GM23248 (cell line): ENCODE measurements at regions not wholly inside any gene's neighbourhood (a gene's known extent, or its start where the extent isn't known, plus 50 kb on each side); places are given as distances from the start of the nearest gene placed in this dataset.
A peak's percentile ranks its signal among the peaks of the same experiment; 100 is the strongest.

Source experiments
- DNase-seq: peaks from one replicate; pipeline ENCODE4 v3.0.0-alpha.2; 2015
- H2AFZ ChIP-seq: fragments of 200-600 bp; sonication (generic); 2 replicates; pipeline ENCODE4 v1.6.1; 2016; ENCODE audit warnings: antibody characterized with exemption
- H3F3A ChIP-seq: fragments of 200-600 bp; sonication (generic); 2 replicates; pipeline ENCODE4 v1.6.1; 2016; ENCODE audit warnings: mild to moderate bottlenecking, antibody characterized with exemption, mixed run types; ENCODE audit not compliant: insufficient read depth
- H3K27ac ChIP-seq: fragments of 200-600 bp; sonication (generic); 2 replicates; pipeline ENCODE4 v1.5.1; 2016; ENCODE audit warnings: mild to moderate bottlenecking
- H3K27me3 ChIP-seq: fragments of 200-600 bp; sonication (generic); replicated peaks from 2 replicates; pipeline ENCODE4 v1.6.1; 2016; ENCODE audit warnings: mild to moderate bottlenecking; ENCODE audit not compliant: insufficient read depth
- H3K36me3 ChIP-seq: fragments of 200-600 bp; sonication (generic); 2 replicates; pipeline ENCODE4 v1.6.1; 2016; ENCODE audit warnings: low read depth, mild to moderate bottlenecking
- H3K4me1 ChIP-seq: fragments of 200-600 bp; sonication (generic); 2 replicates; pipeline ENCODE4 v1.6.1; 2016; ENCODE audit warnings: mild to moderate bottlenecking; ENCODE audit not compliant: insufficient read depth
- H3K4me2 ChIP-seq: fragments of 200-600 bp; sonication (generic); one replicate; pipeline ENCODE4 v1.6.1; 2016; ENCODE audit warnings: mild to moderate bottlenecking; ENCODE audit not compliant: unreplicated experiment
- H3K4me3 ChIP-seq: fragments of 200-600 bp; sonication (generic); 2 replicates; pipeline ENCODE4 v1.5.1; 2016; ENCODE audit warnings: mild to moderate bottlenecking
- H3K79me2 ChIP-seq: fragments of 200-600 bp; sonication (generic); 2 replicates; pipeline ENCODE4 v1.6.1; 2016; ENCODE audit warnings: mild to moderate bottlenecking; ENCODE audit not compliant: insufficient read depth
- H3K9ac ChIP-seq: fragments of 200-600 bp; sonication (generic); 2 replicates; pipeline ENCODE4 v1.6.1; 2016; ENCODE audit warnings: mild to moderate bottlenecking
- H3K9me2 ChIP-seq: fragments of 200-600 bp; sonication (generic); 2 replicates; pipeline ENCODE4 v1.6.1; 2016; ENCODE audit warnings: mixed run types, mild to moderate bottlenecking, moderate library complexity; ENCODE audit not compliant: insufficient read depth
- H3K9me3 ChIP-seq: fragments of 200-600 bp; sonication (generic); one replicate; pipeline ENCODE4 v1.6.1; 2017; ENCODE audit warnings: low read depth
- H4K20me1 ChIP-seq: fragments of 200-600 bp; sonication (generic); 2 replicates; pipeline ENCODE4 v1.6.0; 2016; ENCODE audit not compliant: insufficient read depth
- EZH2 ChIP-seq: fragments of 200-600 bp; sonication (generic); IDR thresholded peaks from 2 replicates; pipeline ENCODE4 v1.6.1; 2018; ENCODE audit warnings: antibody characterized with exemption, mild to moderate bottlenecking; ENCODE audit not compliant: insufficient read depth, poor library complexity, severe bottlenecking
- EZH2phosphoT487 ChIP-seq: fragments of 200-600 bp; sonication (generic); IDR thresholded peaks from 2 replicates; pipeline ENCODE4 v1.6.1; 2018; ENCODE audit warnings: antibody characterized with exemption, moderate library complexity, mild to moderate bottlenecking, low read depth; ENCODE audit not compliant: insufficient read depth
- WGBS, 2 experiments: methylation state at CpG; one replicate each; pipeline ENCODE4 v1.1.6; 2015 to 2017; ENCODE audit warnings: low lambda C conversion rate in 2 of 2, low coverage in 1 of 2; ENCODE audit errors: missing lambda C conversion rate in 2 of 2; 5-methylcytosine and 5-hydroxymethylcytosine counted together
- in situ Hi-C: fragments of 300-500 bp; cut with MboI; formaldehyde crosslinking; loops from 2 replicates; pipeline ENCODE4 v1.15.0; 2020

DNA sequence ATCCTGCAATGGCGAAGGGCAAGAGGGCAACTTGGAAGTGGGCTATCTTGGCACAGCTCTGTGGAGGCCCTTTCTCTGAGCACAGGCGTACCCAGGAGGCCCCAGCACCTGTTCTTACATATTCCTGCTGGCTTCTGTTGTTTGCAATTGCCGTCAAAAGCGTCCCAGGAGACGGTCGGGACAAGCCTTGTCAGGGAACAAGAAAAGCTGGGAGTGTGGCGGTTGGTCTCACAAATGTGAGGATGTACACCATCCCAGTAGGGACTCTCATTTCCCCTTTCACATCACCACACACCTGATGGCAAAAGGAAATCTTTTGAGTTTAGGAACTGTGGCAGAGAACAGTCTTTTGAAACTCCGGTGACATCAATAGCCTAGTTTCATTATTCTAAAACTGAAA is 94.7 kb upstream of the EFEMP1 start:
- no peak for DNase-seq
- H3K27ac ChIP-seq: no peak overlapping the region
- 74 to 77% methylated on average over 8 of the region's 8 CpGs for WGBS, 2 experiments
- no peaks in the 10 kb centered on the region for H3K79me2 ChIP-seq
- no peak overlapping the region for H3K4me3 ChIP-seq
- H3K4me2 ChIP-seq: no peak overlapping the region
- in situ Hi-C loops: loop anchor here (10.0 kb wide), 2 partner anchors 253 to 293 kb away; no protein-coding TSS in a partner anchor
- no peaks in the 10 kb centered on the region for H3K4me1 ChIP-seq
- no peak overlapping the region for H3K9ac ChIP-seq
- no peaks in the 10 kb centered on the region for H3F3A ChIP-seq
- no peaks in the 10 kb centered on the region for H3K27me3 ChIP-seq
- no peaks in the 10 kb centered on the region for H3K9me2 ChIP-seq
- H3K9me3 ChIP-seq: no peaks in the 10 kb centered on the region
- H3K36me3 ChIP-seq: no peaks in the 10 kb centered on the region
- TF ChIP-seq EZH2phosphoT487 (no peak), EZH2 (no peak)
- H4K20me1 ChIP-seq: no peaks in the 10 kb centered on the region
- no peak overlapping the region for H2AFZ ChIP-seq

DNA sequence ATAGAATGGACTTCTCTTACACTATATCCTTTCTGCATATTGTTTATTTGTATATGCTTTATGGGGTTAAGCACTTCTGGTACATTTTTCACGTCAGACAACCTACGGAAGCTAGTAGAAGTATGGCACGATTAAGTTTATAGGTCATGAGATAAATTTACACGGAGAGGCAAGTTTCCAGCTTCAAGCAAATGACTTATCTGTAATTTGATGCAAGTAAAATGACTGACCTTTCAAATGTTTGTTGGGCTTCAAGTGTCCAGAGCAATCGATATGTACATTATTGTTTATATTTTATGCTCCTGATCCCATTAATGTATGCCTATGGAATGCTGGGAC is 97.5 kb upstream of the EFEMP1 start:
- DNase-seq: no peak
- peak overlapping the region; percentile 42 for H3K4me3 ChIP-seq
- no peak for TF ChIP-seq EZH2
- TF ChIP-seq EZH2phosphoT487: no peak
- no peaks in the 10 kb centered on the region for H3K4me1 ChIP-seq
- no peaks in the 10 kb centered on the region for H3K79me2 ChIP-seq
- H4K20me1 ChIP-seq: no peaks in the 10 kb centered on the region
- H3F3A ChIP-seq: no peaks in the 10 kb centered on the region
- no peaks in the 10 kb centered on the region for H3K9me3 ChIP-seq
- H3K27me3 ChIP-seq: peaks cover 22% of the 10 kb centered on the region; the same call in 1 of the 2 replicates
- H2AFZ ChIP-seq: peak overlapping the region; percentile 44
- no peaks in the 10 kb centered on the region for H3K9me2 ChIP-seq
- in situ Hi-C loops: no loop called here
- whole genome bisulfite sequencing, 2 experiments: 83 to 89% methylated on average over 5 of the region's 5 CpGs
- H3K9ac ChIP-seq: no peak overlapping the region
- H3K4me2 ChIP-seq: no peak overlapping the region
- no peaks in the 10 kb centered on the region for H3K36me3 ChIP-seq
- H3K27ac ChIP-seq: no peak overlapping the region

DNA sequence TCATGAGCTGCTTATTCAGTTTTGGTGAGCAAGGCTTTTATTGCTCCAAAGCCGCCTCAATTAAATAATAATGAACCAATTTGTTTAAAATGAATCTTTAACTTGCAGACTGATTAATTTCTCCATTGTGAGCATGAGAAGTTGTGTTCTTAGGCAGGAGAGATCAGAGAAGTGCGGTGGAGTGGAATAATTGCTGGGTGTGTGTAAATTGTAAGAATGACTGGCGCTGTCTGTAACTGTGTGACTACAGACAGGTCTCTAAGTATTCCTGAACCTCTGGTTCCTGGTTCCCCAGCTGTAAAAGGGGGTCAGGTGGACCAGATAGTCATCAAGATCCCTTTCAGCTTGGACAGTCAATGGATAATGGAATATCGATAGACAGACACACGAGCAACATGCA is 98.0 kb upstream of the EFEMP1 start:
- Histone ChIP-seq H3K79me2 (no peaks in the 10 kb centered on the region), H3K4me3 (no peak overlapping the region), H3K4me1 (no peaks in the 10 kb centered on the region), H3K27me3 (peaks cover 23% of the 10 kb centered on the region; the same call in 1 of the 2 replicates), H3K9me3 (no peaks in the 10 kb centered on the region), H3F3A (no peaks in the 10 kb centered on the region), H4K20me1 (no peaks in the 10 kb centered on the region), H3K36me3 (no peaks in the 10 kb centered on the region), H3K27ac (no peak overlapping the region), H2AFZ (no peak overlapping the region), H3K9me2 (no peaks in the 10 kb centered on the region), H3K4me2 (no peak overlapping the region), H3K9ac (no peak overlapping the region)
- no peak for TF ChIP-seq EZH2phosphoT487
- no peak for TF ChIP-seq EZH2
- no peak for DNase-seq
- in situ Hi-C loops: no loop called here
- 96 to 99% methylated on average over 5 of the region's 5 CpGs for WGBS, 2 experiments

DNA sequence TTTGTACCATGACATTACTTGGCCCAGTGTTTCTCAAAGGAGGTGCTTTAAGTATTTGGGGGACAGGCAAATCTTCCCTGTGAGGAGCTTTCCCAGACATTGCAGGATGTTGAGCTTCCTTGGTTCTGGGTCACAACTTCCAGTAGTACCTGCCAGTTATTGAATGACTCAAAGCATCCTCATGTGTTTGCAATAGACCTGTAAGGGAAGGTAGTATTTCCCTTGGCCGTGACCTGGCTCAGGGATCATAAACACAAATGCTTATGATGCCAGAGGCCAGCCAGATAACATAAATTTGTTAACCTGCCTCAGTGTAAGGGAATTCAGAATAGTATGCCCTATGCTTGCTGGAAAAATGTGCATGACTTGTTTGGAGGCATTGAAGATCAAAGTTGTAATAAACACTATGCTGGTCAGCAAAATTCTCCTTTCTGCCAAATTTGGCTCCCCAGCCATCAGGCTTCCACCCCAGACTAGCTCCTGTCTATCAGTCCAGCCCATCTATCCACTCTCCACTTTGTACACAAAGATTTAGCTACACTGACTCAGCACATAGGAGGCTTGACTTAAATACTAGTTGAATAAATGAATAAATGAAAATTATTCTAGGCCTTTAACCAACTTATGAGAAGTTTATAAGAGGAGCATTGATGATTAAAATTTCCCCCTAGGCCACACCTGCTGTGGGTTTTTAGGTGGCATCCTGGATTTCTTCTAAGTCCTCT is 102.0 kb upstream of the EFEMP1 start:
- H3K9ac ChIP-seq: no peak overlapping the region
- no peaks in the 10 kb centered on the region for H3K4me1 ChIP-seq
- no peak overlapping the region for H3K27ac ChIP-seq
- no peaks in the 10 kb centered on the region for H3K9me3 ChIP-seq
- peaks cover 23% of the 10 kb centered on the region; the same call in 1 of the 2 replicates for H3K27me3 ChIP-seq
- WGBS, 2 experiments: 45 to 57% methylated on average over 1 of the region's 1 CpG
- DNase-seq: no peak
- H3K9me2 ChIP-seq: no peaks in the 10 kb centered on the region
- no peak overlapping the region for H3K4me3 ChIP-seq
- H3F3A ChIP-seq: no peaks in the 10 kb centered on the region
- no peaks in the 10 kb centered on the region for H4K20me1 ChIP-seq
- no peaks in the 10 kb centered on the region for H3K36me3 ChIP-seq
- TF ChIP-seq EZH2 (no peak), EZH2phosphoT487 (no peak)
- H2AFZ ChIP-seq: no peak overlapping the region
- H3K4me2 ChIP-seq: no peak overlapping the region
- no peaks in the 10 kb centered on the region for H3K79me2 ChIP-seq
- in situ Hi-C loops: no loop called here

DNA sequence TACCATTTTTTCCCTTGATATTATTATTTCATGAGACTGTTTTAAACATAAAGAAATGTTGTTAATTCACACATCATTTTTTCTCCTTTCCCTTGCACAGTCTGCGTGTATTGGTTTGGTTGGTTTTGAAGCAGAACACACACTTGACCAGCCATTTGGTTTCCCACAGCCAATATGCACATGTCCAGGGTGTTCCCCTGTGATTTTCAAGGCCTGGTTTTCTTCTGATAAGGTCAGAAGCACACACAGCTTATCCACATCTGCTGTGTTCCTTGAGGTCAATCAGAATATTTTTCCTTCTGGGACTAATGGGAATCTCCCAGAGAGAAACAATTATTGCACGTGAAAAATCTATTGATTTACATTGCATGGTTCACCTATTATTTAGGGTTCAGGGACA is 103.2 kb upstream of the EFEMP1 start:
- no peak for TF ChIP-seq EZH2
- TF ChIP-seq EZH2phosphoT487: no peak
- no peak overlapping the region for H3K4me3 ChIP-seq
- peaks cover 23% of the 10 kb centered on the region; the same call in 1 of the 2 replicates for H3K27me3 ChIP-seq
- H3K27ac ChIP-seq: no peak overlapping the region
- 75 to 84% methylated on average over 2 of the region's 2 CpGs for WGBS, 2 experiments
- no peaks in the 10 kb centered on the region for H3K9me2 ChIP-seq
- H3K4me1 ChIP-seq: no peaks in the 10 kb centered on the region
- H3K9ac ChIP-seq: no peak overlapping the region
- H4K20me1 ChIP-seq: no peaks in the 10 kb centered on the region
- in situ Hi-C loops: no loop called here
- H3K79me2 ChIP-seq: no peaks in the 10 kb centered on the region
- no peak for DNase-seq
- H3K9me3 ChIP-seq: no peaks in the 10 kb centered on the region
- no peaks in the 10 kb centered on the region for H3K36me3 ChIP-seq
- no peaks in the 10 kb centered on the region for H3F3A ChIP-seq
- no peak overlapping the region for H3K4me2 ChIP-seq
- no peak overlapping the region for H2AFZ ChIP-seq
